ENCODE measurements at regions not wholly inside any gene's neighbourhood (a gene's known extent, or its start where the extent isn't known, plus 50 kb on each side); places are given as distances from the start of the nearest gene placed in this dataset.
"Not testable (repeated sequence)": the region's sequence is repeated elsewhere in the genome, so short reads cannot be mapped to it uniquely, and the experiment has no call there.

- Histone ChIP-seq H3K4me3 (ENCODE audit: insufficient read depth, low read depth, low read length) (no peak overlapping the region), H3K36me3 (replicated peaks; ENCODE audit: control insufficient read depth, insufficient read depth, low read length) (no peaks in the 10 kb centered on the region), H3K27me3 (ENCODE audit: control insufficient read depth, insufficient read depth, low read length) (no peaks in the 10 kb centered on the region)
- DNase-seq: no peak
Measured at GRCh38 chr5:143594902-143595818, 191.7 kb upstream of the NR3C1 start.

- no peak for DNase-seq
- Histone ChIP-seq H3K4me3 (ENCODE audit: insufficient read depth, low read depth, low read length) (no peak overlapping the region), H3K36me3 (replicated peaks; ENCODE audit: control insufficient read depth, insufficient read depth, low read length) (no peaks in the 10 kb centered on the region), H3K27me3 (ENCODE audit: control insufficient read depth, insufficient read depth, low read length) (no peaks in the 10 kb centered on the region)
Measured at GRCh38 chr5:143593723-143594122, 190.2 kb upstream of the NR3C1 start.

GRCh38 chr5:143592648-143593047 lies 189.2 kb upstream of the NR3C1 start:
- no peak overlapping the region for H3K4me3 ChIP-seq (ENCODE audit: insufficient read depth, low read depth, low read length)
- no peaks in the 10 kb centered on the region for H3K36me3 ChIP-seq (replicated peaks; ENCODE audit: control insufficient read depth, insufficient read depth, low read length)
- no peaks in the 10 kb centered on the region for H3K27me3 ChIP-seq (ENCODE audit: control insufficient read depth, insufficient read depth, low read length)
- no peak for DNase-seq

- no peak for DNase-seq
- Histone ChIP-seq H3K36me3 (replicated peaks; ENCODE audit: control insufficient read depth, insufficient read depth, low read length) (no peaks in the 10 kb centered on the region), H3K4me3 (ENCODE audit: insufficient read depth, low read depth, low read length) (no peak overlapping the region), H3K27me3 (ENCODE audit: control insufficient read depth, insufficient read depth, low read length) (no peaks in the 10 kb centered on the region)
Measured at GRCh38 chr5:143588933-143589662, 185.6 kb upstream of the NR3C1 start.

GRCh38 chr5:143588121-143588520 lies 184.6 kb upstream of the NR3C1 start:
- H3K36me3 ChIP-seq (replicated peaks; ENCODE audit: control insufficient read depth, insufficient read depth, low read length); H3K27me3 ChIP-seq (ENCODE audit: control insufficient read depth, insufficient read depth, low read length); H3K4me3 ChIP-seq (ENCODE audit: insufficient read depth, low read depth, low read length); DNase-seq: not testable (repeated sequence)

- Histone ChIP-seq H3K36me3 (replicated peaks; ENCODE audit: control insufficient read depth, insufficient read depth, low read length) (no peaks in the 10 kb centered on the region), H3K27me3 (ENCODE audit: control insufficient read depth, insufficient read depth, low read length) (no peaks in the 10 kb centered on the region), H3K4me3 (ENCODE audit: insufficient read depth, low read depth, low read length) (no peak overlapping the region)
- no peak for DNase-seq
Measured at GRCh38 chr5:143586781-143587362, 183.4 kb upstream of the NR3C1 start.

GRCh38 chr5:143585970-143586369 lies 182.5 kb upstream of the NR3C1 start:
- H3K27me3 ChIP-seq (ENCODE audit: control insufficient read depth, insufficient read depth, low read length): no peaks in the 10 kb centered on the region
- H3K36me3 ChIP-seq (replicated peaks; ENCODE audit: control insufficient read depth, insufficient read depth, low read length): no peaks in the 10 kb centered on the region
- no peak overlapping the region for H3K4me3 ChIP-seq (ENCODE audit: insufficient read depth, low read depth, low read length)
- no peak for DNase-seq

- no peak for DNase-seq
- Histone ChIP-seq H3K36me3 (replicated peaks; ENCODE audit: control insufficient read depth, insufficient read depth, low read length) (no peaks in the 10 kb centered on the region), H3K4me3 (ENCODE audit: insufficient read depth, low read depth, low read length) (no peak overlapping the region), H3K27me3 (ENCODE audit: control insufficient read depth, insufficient read depth, low read length) (no peaks in the 10 kb centered on the region)
Measured at GRCh38 chr5:143583409-143583808, 179.9 kb upstream of the NR3C1 start.

- no peaks in the 10 kb centered on the region for H3K36me3 ChIP-seq (replicated peaks; ENCODE audit: control insufficient read depth, insufficient read depth, low read length)
- H3K4me3 ChIP-seq (ENCODE audit: insufficient read depth, low read depth, low read length): no peak overlapping the region
- H3K27me3 ChIP-seq (ENCODE audit: control insufficient read depth, insufficient read depth, low read length): no peaks in the 10 kb centered on the region
- no peak for DNase-seq
Measured at GRCh38 chr5:143582869-143583268, 179.4 kb upstream of the NR3C1 start.

- Histone ChIP-seq H3K36me3 (replicated peaks; ENCODE audit: control insufficient read depth, insufficient read depth, low read length) (no peaks in the 10 kb centered on the region), H3K4me3 (ENCODE audit: insufficient read depth, low read depth, low read length) (no peak overlapping the region), H3K27me3 (ENCODE audit: control insufficient read depth, insufficient read depth, low read length) (no peaks in the 10 kb centered on the region)
- DNase-seq: no peak
Measured at GRCh38 chr5:143582176-143582575, 178.7 kb upstream of the NR3C1 start.

GRCh38 chr5:143581649-143582048 lies 178.2 kb upstream of the NR3C1 start:
- DNase-seq: no peak
- Histone ChIP-seq H3K4me3 (ENCODE audit: insufficient read depth, low read depth, low read length) (no peak overlapping the region), H3K36me3 (replicated peaks; ENCODE audit: control insufficient read depth, insufficient read depth, low read length) (no peaks in the 10 kb centered on the region), H3K27me3 (ENCODE audit: control insufficient read depth, insufficient read depth, low read length) (no peaks in the 10 kb centered on the region)

GRCh38 chr5:143581147-143581546 lies 177.7 kb upstream of the NR3C1 start:
- no peaks in the 10 kb centered on the region for H3K36me3 ChIP-seq (replicated peaks; ENCODE audit: control insufficient read depth, insufficient read depth, low read length)
- H3K4me3 ChIP-seq (ENCODE audit: insufficient read depth, low read depth, low read length): no peak overlapping the region
- no peak for DNase-seq
- H3K27me3 ChIP-seq (ENCODE audit: control insufficient read depth, insufficient read depth, low read length): no peaks in the 10 kb centered on the region

- no peak for DNase-seq
- no peak overlapping the region for H3K4me3 ChIP-seq (ENCODE audit: insufficient read depth, low read depth, low read length)
- H3K36me3 ChIP-seq (replicated peaks; ENCODE audit: control insufficient read depth, insufficient read depth, low read length): no peaks in the 10 kb centered on the region
- H3K27me3 ChIP-seq (ENCODE audit: control insufficient read depth, insufficient read depth, low read length): no peaks in the 10 kb centered on the region
Measured at GRCh38 chr5:143576711-143577484, 173.4 kb upstream of the NR3C1 start.

- no peak for DNase-seq
- no peak overlapping the region for H3K4me3 ChIP-seq (ENCODE audit: insufficient read depth, low read depth, low read length)
- H3K27me3 ChIP-seq (ENCODE audit: control insufficient read depth, insufficient read depth, low read length): no peaks in the 10 kb centered on the region
- no peaks in the 10 kb centered on the region for H3K36me3 ChIP-seq (replicated peaks; ENCODE audit: control insufficient read depth, insufficient read depth, low read length)
Measured at GRCh38 chr5:143575286-143575685, 171.8 kb upstream of the NR3C1 start.

All from H7 (cell line).